Psoas muscle (tissue), 7 donors: ENCODE measurements at regions not wholly inside any gene's neighbourhood (a gene's known extent, or its start where the extent isn't known, plus 50 kb on each side); places are given as distances from the start of the nearest gene placed in this dataset.

Experiments used
- ATAC-seq, 4 donors: fragments of 200-7000 bp; cut with Tn5 transposase; one replicate each; pipeline ENCODE4 v1.9.1; 2020; ENCODE audit warnings: moderate library complexity in 3 of 4, mild to moderate bottlenecking in 2 of 4
- DNase-seq, 2 donors: peaks; one replicate each; pipeline ENCODE4 v3.0.0-alpha.2; 2020
- H3K27ac ChIP-seq: fragments of 200-600 bp; one replicate; pipeline ENCODE4 v1.8.0; 2022
- H3K27me3 ChIP-seq, 3 donors: fragments of 200-600 bp in 1 of 3; one replicate each; pipeline versions ENCODE4 v1.6.1 to v1.8.0; 2013 to 2022; ENCODE audit warnings: low read length in 2 of 3, mild to moderate bottlenecking in 2 of 3, moderate library complexity in 1 of 3; ENCODE audit not compliant: insufficient read depth in 3 of 3
- H3K36me3 ChIP-seq, 2 donors: fragments of 200-600 bp in 1 of 2; one replicate each; pipeline versions ENCODE4 v1.6.1 to v1.8.0; 2013 to 2022; ENCODE audit warnings: low read depth in 1 of 2, mild to moderate bottlenecking in 1 of 2, moderate library complexity in 1 of 2; ENCODE audit not compliant: insufficient read depth in 1 of 2
- H3K4me1 ChIP-seq: fragments of 200-600 bp; one replicate; pipeline ENCODE4 v1.8.0; 2022
- H3K4me3 ChIP-seq: fragments of 200-600 bp; one replicate; pipeline ENCODE4 v1.8.0; 2022; ENCODE audit warnings: mild to moderate bottlenecking
- H3K9me3 ChIP-seq: fragments of 200-600 bp; one replicate; pipeline ENCODE4 v1.8.0; 2022
- WGBS, 3 donors: extraction: QIAGEN DNeasy Blood & Tissue Kit; methylation state at CpG; one replicate each; pipeline versions ENCODE4 v1.1.6 to v1.1.7; 2013; 5-methylcytosine and 5-hydroxymethylcytosine counted together
- intact Hi-C, 2 donors: fragments of 100-400 bp; cut with DNase I; formaldehyde crosslinking; loops; one replicate each; pipeline versions ENCODE4 v1.11.0 to v1.14.2; 2022
- TF ChIP-seq, protein P1 (sequence below): fragments of 200-600 bp; IDR thresholded peaks from one replicate; pipeline ENCODE4 v1.8.0; 2022; ENCODE audit warnings: antibody characterized with exemption
- donor health status: healthy with polysubstance abuse.
- donor health status: DM: no; HTN: no; CAD: no; lungs with moderate emphysema.
- donor health status: Bipolar disorder and iron deficiency.
- donor health status: healthy.
- donor health status: DM: yes; HTN: yes; CAD: no.
- donor health status: DM: no; HTN: no; CAD: no.
- donor health status: DM: yes; HTN: yes; CAD: no.

DNA sequence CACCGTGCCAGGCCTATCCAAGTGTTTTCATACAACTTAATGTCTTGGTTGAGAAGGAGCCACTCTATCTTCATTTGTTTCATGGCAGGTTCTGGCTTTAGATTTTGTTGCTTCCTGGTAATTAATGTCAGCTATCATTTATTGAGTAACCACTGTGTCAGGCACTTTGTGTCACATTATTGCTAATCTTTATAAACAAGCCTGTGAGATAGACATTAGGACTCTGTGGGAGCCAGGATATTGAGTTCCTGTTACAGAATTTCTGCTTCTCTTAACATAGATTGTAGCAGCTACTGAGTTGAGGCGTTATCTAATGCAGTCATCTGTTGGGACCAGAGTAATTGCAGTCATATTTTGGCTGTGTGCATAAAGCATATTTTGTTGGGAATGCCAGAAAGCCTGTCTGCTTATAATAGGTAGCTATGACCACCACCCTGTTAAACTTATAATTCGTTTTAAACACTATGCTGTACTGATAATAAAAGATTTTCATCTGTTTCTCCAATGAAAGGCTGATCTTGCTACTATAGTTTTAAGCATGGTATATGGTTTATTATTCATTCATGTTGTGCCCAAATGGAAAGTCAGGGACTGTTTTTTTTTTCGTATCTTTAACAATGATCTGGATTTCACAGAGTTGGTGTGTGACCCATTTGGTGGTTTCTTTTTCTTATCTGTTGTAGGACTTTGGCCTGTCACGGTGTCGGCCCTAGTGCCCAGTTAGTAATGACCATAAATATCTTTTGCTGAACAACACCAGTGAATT lies 432.6 kb downstream of the PCNX1 start:
- Histone ChIP-seq H3K36me3 (no peaks in the 10 kb centered on the region), H3K4me1 (no peaks in the 10 kb centered on the region), H3K27ac (no peak overlapping the region), H3K9me3 (no peaks in the 10 kb centered on the region), H3K4me3 (no peak overlapping the region), H3K27me3 (no peaks in the 10 kb centered on the region)
- 75 to 81% (median 78%) methylated on average over 6 of the region's 6 CpGs for WGBS, 3 donors
- ATAC-seq (no peak), DNase-seq (no peak)
- intact Hi-C loops = no loop called here
- TF ChIP-seq, protein P1, sequence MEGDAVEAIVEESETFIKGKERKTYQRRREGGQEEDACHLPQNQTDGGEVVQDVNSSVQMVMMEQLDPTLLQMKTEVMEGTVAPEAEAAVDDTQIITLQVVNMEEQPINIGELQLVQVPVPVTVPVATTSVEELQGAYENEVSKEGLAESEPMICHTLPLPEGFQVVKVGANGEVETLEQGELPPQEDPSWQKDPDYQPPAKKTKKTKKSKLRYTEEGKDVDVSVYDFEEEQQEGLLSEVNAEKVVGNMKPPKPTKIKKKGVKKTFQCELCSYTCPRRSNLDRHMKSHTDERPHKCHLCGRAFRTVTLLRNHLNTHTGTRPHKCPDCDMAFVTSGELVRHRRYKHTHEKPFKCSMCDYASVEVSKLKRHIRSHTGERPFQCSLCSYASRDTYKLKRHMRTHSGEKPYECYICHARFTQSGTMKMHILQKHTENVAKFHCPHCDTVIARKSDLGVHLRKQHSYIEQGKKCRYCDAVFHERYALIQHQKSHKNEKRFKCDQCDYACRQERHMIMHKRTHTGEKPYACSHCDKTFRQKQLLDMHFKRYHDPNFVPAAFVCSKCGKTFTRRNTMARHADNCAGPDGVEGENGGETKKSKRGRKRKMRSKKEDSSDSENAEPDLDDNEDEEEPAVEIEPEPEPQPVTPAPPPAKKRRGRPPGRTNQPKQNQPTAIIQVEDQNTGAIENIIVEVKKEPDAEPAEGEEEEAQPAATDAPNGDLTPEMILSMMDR = no peak

DNA sequence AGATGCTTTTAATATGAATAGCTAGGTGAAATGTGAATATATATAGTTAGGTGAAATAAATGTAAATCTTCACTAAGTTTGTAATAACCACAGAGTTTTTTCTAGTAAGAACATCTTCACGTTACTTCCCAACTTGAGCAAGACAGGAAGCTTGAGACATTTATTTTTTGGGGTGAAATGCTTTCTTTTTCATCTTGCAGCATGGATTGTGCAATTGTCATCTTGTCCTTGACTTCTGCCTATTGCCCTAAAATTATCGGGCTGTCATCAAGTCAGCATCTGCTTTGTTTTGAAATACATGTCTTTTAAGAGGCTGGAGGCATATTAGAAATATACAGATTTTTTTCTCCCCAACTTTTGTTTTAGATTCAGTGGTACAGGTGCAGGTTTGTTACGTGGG lies 433.9 kb downstream of the PCNX1 start:
- Histone ChIP-seq H3K27ac (no peak overlapping the region), H3K36me3 (no peaks in the 10 kb centered on the region), H3K9me3 (no peaks in the 10 kb centered on the region), H3K4me1 (no peaks in the 10 kb centered on the region), H3K4me3 (no peak overlapping the region), H3K27me3 (no peaks in the 10 kb centered on the region)
- intact Hi-C loops = no loop called here
- TF ChIP-seq, protein P1 = no peak
- no peak for DNase-seq
- no peak for ATAC-seq
- WGBS, 3 donors = 86 to 93% (median 89%) methylated on average over 3 of the region's 3 CpGs

DNA sequence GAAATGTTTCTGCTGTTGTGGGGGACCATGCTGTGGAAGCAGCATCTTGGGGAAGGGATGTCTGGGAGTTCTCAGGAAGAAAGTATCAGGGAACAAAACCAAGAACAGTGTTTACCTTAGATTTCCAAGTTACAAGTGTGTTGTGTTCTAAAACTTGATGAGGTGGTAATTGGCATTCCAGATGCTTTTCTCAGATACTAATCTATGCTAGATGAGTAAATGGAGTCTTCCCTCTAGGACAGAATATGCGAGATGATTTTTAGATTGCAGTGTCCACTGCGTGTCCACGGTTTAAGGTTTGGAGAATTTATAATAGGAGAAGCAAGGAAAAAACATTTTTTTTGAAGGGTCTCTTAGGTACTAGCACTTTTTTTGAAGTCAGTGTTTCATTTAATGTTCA lies 436.5 kb downstream of the PCNX1 start:
- H3K27me3 ChIP-seq = no peaks in the 10 kb centered on the region
- intact Hi-C loops = no loop called here
- WGBS, 3 donors = 79 to 87% (median 79%) methylated on average over 3 of the region's 3 CpGs
- no peaks in the 10 kb centered on the region for H3K9me3 ChIP-seq
- ATAC-seq (no peak), DNase-seq (no peak)
- TF ChIP-seq, protein P1 = no peak
- no peak overlapping the region for H3K27ac ChIP-seq
- no peak overlapping the region for H3K4me3 ChIP-seq
- H3K36me3 ChIP-seq = no peaks in the 10 kb centered on the region
- H3K4me1 ChIP-seq = no peaks in the 10 kb centered on the region

DNA sequence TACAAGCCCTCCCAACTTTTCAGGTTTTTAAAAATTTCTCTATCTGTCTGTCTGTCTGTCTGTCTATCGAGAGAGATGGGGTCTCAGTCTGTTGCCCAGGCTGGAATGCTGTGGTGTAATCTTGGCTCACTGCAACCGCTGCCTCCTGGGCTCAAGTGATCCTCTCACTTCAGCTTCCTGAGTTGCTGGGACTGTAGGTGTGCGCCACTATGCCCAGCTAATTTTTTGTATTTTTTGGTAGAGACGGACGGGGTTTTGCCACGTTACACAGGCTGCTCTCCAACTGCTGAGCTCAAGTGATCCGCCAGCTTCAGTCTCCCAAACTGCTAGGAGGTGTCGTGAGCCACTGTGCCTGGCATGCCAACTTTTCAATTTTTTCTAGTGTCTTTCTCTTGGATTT lies 437.2 kb downstream of the PCNX1 start:
- Histone ChIP-seq H3K27ac (no peak overlapping the region), H3K9me3 (no peaks in the 10 kb centered on the region), H3K36me3 (no peaks in the 10 kb centered on the region), H3K4me1 (no peaks in the 10 kb centered on the region), H3K27me3 (no peaks in the 10 kb centered on the region), H3K4me3 (no peak overlapping the region)
- intact Hi-C loops = no loop called here
- TF ChIP-seq, protein P1 = no peak
- no peak for DNase-seq
- WGBS, 3 donors = 84 to 85% (median 85%) methylated on average over 8 of the region's 8 CpGs
- ATAC-seq = no peak

DNA sequence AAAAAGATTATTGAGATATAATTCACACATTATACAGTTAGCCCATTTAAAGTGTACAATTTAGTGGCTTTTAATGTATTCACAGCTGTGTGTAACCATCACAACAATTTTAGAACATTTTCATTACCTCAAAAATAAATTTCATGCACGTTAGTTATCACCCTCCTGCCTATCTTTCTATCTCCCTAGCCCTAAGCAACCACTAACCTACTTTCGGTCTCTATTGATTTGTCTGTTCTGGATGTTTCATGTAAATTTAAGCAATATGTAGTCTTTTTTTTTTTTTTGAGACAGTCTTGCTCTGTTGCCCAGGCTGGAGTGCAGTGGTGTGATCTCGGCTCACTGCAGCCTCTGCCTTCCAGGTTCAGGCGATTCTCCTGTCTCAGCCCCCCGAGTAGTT lies 439.4 kb downstream of the PCNX1 start:
- Histone ChIP-seq H3K4me3 (no peak overlapping the region), H3K27ac (no peak overlapping the region), H3K9me3 (no peaks in the 10 kb centered on the region), H3K4me1 (no peaks in the 10 kb centered on the region), H3K27me3 (peaks cover 0 to 3% (median 0%) of the 10 kb centered on the region in 3 donors), H3K36me3 (no peaks in the 10 kb centered on the region)
- intact Hi-C loops = no loop called here
- 91 to 96% (median 95%) methylated on average over 5 of the region's 5 CpGs for WGBS, 3 donors
- ATAC-seq = no peak
- no peak for DNase-seq
- TF ChIP-seq, protein P1 = no peak
